ENCODE measurements at regions not wholly inside any gene's neighbourhood (a gene's known extent, or its start where the extent isn't known, plus 50 kb on each side); places are given as distances from the start of the nearest gene placed in this dataset.

DNA sequence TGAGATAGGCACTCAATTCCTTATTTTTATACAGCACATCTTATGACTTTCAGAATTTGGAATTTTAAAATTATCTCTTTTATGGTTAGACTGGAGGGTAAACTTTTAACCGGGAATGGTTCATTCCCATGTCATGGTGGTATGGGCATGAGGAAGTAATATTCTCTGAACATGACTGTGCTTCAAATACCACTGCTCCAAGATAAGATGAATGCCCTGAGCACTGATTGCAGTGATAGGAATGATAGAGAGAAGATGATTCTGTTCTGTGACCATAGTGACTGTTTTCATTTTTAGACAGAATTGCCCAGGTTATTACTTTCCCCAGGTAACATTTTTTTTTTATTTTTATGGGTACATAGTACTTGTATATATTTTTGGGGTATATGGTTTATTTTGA is 187.4 kb downstream of the ATOH1 start:
- TF ChIP-seq JUND (IDR thresholded peaks at IDR 0.05) (no peak), POLR2AphosphoS5 (IDR thresholded peaks at IDR 0.05; ENCODE audit: low read depth, low read length) (no peak), GABPA (IDR thresholded peaks at IDR 0.05; ENCODE audit: low read depth) (no peak), EP300 (IDR thresholded peaks at IDR 0.05; ENCODE audit: borderline replicate concordance in 1 of 2, low read depth in 1 of 2, low read length in 1 of 2) (no peak), SMC3 (IDR thresholded peaks at IDR 0.05; ENCODE audit: low read depth, low read length) (no peak)
- TF ChIP-seq, protein P1, sequence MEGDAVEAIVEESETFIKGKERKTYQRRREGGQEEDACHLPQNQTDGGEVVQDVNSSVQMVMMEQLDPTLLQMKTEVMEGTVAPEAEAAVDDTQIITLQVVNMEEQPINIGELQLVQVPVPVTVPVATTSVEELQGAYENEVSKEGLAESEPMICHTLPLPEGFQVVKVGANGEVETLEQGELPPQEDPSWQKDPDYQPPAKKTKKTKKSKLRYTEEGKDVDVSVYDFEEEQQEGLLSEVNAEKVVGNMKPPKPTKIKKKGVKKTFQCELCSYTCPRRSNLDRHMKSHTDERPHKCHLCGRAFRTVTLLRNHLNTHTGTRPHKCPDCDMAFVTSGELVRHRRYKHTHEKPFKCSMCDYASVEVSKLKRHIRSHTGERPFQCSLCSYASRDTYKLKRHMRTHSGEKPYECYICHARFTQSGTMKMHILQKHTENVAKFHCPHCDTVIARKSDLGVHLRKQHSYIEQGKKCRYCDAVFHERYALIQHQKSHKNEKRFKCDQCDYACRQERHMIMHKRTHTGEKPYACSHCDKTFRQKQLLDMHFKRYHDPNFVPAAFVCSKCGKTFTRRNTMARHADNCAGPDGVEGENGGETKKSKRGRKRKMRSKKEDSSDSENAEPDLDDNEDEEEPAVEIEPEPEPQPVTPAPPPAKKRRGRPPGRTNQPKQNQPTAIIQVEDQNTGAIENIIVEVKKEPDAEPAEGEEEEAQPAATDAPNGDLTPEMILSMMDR (IDR thresholded peaks at IDR 0.05), result no peak
- TF ChIP-seq, protein P2, sequence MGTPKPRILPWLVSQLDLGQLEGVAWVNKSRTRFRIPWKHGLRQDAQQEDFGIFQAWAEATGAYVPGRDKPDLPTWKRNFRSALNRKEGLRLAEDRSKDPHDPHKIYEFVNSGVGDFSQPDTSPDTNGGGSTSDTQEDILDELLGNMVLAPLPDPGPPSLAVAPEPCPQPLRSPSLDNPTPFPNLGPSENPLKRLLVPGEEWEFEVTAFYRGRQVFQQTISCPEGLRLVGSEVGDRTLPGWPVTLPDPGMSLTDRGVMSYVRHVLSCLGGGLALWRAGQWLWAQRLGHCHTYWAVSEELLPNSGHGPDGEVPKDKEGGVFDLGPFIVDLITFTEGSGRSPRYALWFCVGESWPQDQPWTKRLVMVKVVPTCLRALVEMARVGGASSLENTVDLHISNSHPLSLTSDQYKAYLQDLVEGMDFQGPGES (IDR thresholded peaks at IDR 0.05; ENCODE audit: low read depth, low read length), result no peak

All from SK-N-SH (cell line).